ENCODE measurements at regions not wholly inside any gene's neighbourhood (a gene's known extent, or its start where the extent isn't known, plus 50 kb on each side); places are given as distances from the start of the nearest gene placed in this dataset.

GRCh38 chr18:5772306-5773105, 122.8 kb downstream of the TMEM200C start:
- TF ChIP-seq CTCF (conservative IDR thresholded peaks at IDR 0.05) = no peak

GRCh38 chr18:5771343-5771742, 124.0 kb downstream of the TMEM200C start:
- no peak for TF ChIP-seq CTCF (conservative IDR thresholded peaks at IDR 0.05)
- H3K27ac ChIP-seq = no peak overlapping the region

More at GRCh38 chr18:5772306-5773105, 122.8 kb downstream of the TMEM200C start:
- no peak overlapping the region for H3K27ac ChIP-seq

- no peak overlapping the region for H3K27ac ChIP-seq
- TF ChIP-seq CTCF (conservative IDR thresholded peaks at IDR 0.05) = no peak
Measured at GRCh38 chr18:5770176-5770575, 125.1 kb downstream of the TMEM200C start.

- no peak overlapping the region for H3K27ac ChIP-seq
- no peak for TF ChIP-seq CTCF (conservative IDR thresholded peaks at IDR 0.05)
Measured at GRCh38 chr18:5768454-5768853, 126.9 kb downstream of the TMEM200C start.

GRCh38 chr18:5759194-5759593, 136.1 kb downstream of the TMEM200C start:
- H3K27ac ChIP-seq = no peak overlapping the region
- no peak for TF ChIP-seq CTCF (conservative IDR thresholded peaks at IDR 0.05)

- no peak overlapping the region for H3K27ac ChIP-seq
- no peak for TF ChIP-seq CTCF (conservative IDR thresholded peaks at IDR 0.05)
Measured at GRCh38 chr18:5756823-5757222, 138.5 kb downstream of the TMEM200C start.

GRCh38 chr18:5747678-5748077, 147.6 kb downstream of the TMEM200C start:
- TF ChIP-seq CTCF (conservative IDR thresholded peaks at IDR 0.05) = no peak

More at GRCh38 chr18:5747678-5748077, 147.6 kb downstream of the TMEM200C start:
- no peak overlapping the region for H3K27ac ChIP-seq

Measured in VCaP (cell line).